Ovary (tissue), 3 donors: ENCODE measurements at regions not wholly inside any gene's neighbourhood (a gene's known extent, or its start where the extent isn't known, plus 50 kb on each side); places are given as distances from the start of the nearest gene placed in this dataset.

ENCODE experiments used
- EP300 ChIP-seq: sonication (generic); formaldehyde crosslinking; IDR thresholded peaks from one replicate; pipeline ENCODE4 v1.6.1; 2017; ENCODE audit warnings: antibody characterized with exemption
- POLR2A ChIP-seq: fragments of 450-650 bp; IDR thresholded peaks from one replicate; pipeline ENCODE4 v1.6.1; 2017; ENCODE audit warnings: antibody characterized with exemption, mild to moderate bottlenecking, moderate library complexity
- TF ChIP-seq, protein P1 (sequence below), 3 donors: fragments of 450-650 bp in 2 of 3; fragments of 200-600 bp in 1 of 3; IDR thresholded peaks; one replicate each; pipeline versions ENCODE4 v1.5.1 to v1.8.0; 2016 to 2022; ENCODE audit warnings: antibody characterized with exemption in 3 of 3, mild to moderate bottlenecking in 1 of 3
- donor health status: DM: no; HTN: no; CAD: no.

DNA sequence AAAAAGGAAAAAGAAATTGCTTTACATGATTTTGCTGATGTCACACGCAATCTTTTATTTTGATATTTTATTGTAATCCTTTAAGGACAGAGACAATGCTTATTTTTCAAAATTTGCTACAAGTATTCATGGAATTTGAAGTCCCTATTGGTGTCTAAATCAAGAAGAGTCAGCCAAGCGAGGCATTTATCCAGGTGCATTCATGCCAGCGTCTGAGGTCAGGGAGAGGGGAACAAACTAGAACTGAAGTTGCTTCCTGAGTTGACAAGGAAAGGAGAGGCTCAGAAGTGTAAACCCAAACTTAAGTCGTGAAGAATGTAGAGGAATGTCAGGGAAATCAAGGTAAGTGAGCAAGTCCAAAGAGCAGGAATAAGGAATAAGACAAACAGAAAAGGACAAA lies 83.0 kb upstream of the GNAQ start:
- TF ChIP-seq, protein P1, sequence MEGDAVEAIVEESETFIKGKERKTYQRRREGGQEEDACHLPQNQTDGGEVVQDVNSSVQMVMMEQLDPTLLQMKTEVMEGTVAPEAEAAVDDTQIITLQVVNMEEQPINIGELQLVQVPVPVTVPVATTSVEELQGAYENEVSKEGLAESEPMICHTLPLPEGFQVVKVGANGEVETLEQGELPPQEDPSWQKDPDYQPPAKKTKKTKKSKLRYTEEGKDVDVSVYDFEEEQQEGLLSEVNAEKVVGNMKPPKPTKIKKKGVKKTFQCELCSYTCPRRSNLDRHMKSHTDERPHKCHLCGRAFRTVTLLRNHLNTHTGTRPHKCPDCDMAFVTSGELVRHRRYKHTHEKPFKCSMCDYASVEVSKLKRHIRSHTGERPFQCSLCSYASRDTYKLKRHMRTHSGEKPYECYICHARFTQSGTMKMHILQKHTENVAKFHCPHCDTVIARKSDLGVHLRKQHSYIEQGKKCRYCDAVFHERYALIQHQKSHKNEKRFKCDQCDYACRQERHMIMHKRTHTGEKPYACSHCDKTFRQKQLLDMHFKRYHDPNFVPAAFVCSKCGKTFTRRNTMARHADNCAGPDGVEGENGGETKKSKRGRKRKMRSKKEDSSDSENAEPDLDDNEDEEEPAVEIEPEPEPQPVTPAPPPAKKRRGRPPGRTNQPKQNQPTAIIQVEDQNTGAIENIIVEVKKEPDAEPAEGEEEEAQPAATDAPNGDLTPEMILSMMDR (IDR thresholded peaks at IDR 0.05) = no peak
- TF ChIP-seq POLR2A (no peak), EP300 (no peak)
